WTC11 (cell line): ENCODE measurements at regions not wholly inside any gene's neighbourhood (a gene's known extent, or its start where the extent isn't known, plus 50 kb on each side); places are given as distances from the start of the nearest gene placed in this dataset.

Experiments
- ATAC-seq: fragments of 200-7000 bp; cut with Tn5 transposase; 2 replicates; pipeline ENCODE4 v1.10.0; 2021; ENCODE audit warnings: mild to moderate bottlenecking, moderate library complexity
- CTCF ChIA-PET: fragments of 300-600 bp; sonication (Branson Sonifier 250); formaldehyde crosslinking; loops from one replicate; lab custom pipeline; 2021; ENCODE audit warnings: antibody characterized with exemption; lab: Charles Lee
- POLR2A ChIA-PET: fragments of 350-600 bp; sonication (Branson Sonifier 250); formaldehyde crosslinking; loops from one replicate; lab custom pipeline; 2021; ENCODE audit warnings: antibody characterized with exemption; lab: Charles Lee
- DNase-seq: peaks from one replicate; pipeline ENCODE4 v3.0.0; 2021; ENCODE audit warnings: low spot score
- H3K27ac Mint-ChIP-seq: 2 replicates; pipeline ENCODE4 v1.8.0; 2021; ENCODE audit warnings: mixed read lengths
- H3K27me3 Mint-ChIP-seq: 2 replicates; pipeline ENCODE4 v1.8.0; 2021; ENCODE audit warnings: low read depth, mild to moderate bottlenecking, moderate library complexity, mixed read lengths
- H3K36me3 Mint-ChIP-seq: 2 replicates; pipeline ENCODE4 v1.8.0; 2021; ENCODE audit warnings: mixed read lengths
- H3K4me1 Mint-ChIP-seq: 2 replicates; pipeline ENCODE4 v1.8.0; 2022; ENCODE audit warnings: mixed read lengths
- H3K4me3 Mint-ChIP-seq: 2 replicates; pipeline ENCODE4 v1.8.0; 2021; ENCODE audit warnings: mild to moderate bottlenecking, moderate library complexity, mixed read lengths
- H3K9me3 Mint-ChIP-seq: 2 replicates; pipeline ENCODE4 v1.8.0; 2021; ENCODE audit warnings: mixed read lengths
- ATF1 ChIP-seq: sonication (generic); formaldehyde crosslinking; IDR thresholded peaks from 2 replicates; pipeline ENCODE4 v1.8.1; 2023; ENCODE audit warnings: mild to moderate bottlenecking, moderate library complexity, missing genetic modification reagents
- CREM ChIP-seq: sonication (generic); formaldehyde crosslinking; IDR thresholded peaks from 2 replicates; pipeline ENCODE4 v1.8.1; 2022; ENCODE audit warnings: mild to moderate bottlenecking, missing genetic modification reagents, moderate library complexity
- E2F4 ChIP-seq: sonication (generic); formaldehyde crosslinking; IDR thresholded peaks from 2 replicates; pipeline ENCODE4 v1.8.1; 2022; ENCODE audit warnings: low read depth, mild to moderate bottlenecking, moderate library complexity, missing genetic modification reagents, borderline replicate concordance
- EMX1 ChIP-seq: fragments of 250-450 bp; sonication (Bioruptor Pico); IDR thresholded peaks from 2 replicates; pipeline ENCODE4 v1.8.0; 2021; ENCODE audit warnings: mild to moderate bottlenecking
- FOXP1 ChIP-seq: sonication (generic); formaldehyde crosslinking; IDR thresholded peaks from 2 replicates; pipeline ENCODE4 v1.8.0; 2022; ENCODE audit warnings: missing genetic modification reagents, mild to moderate bottlenecking, moderate library complexity, borderline replicate concordance
- GTF2I ChIP-seq: fragments of 250-450 bp; sonication (Bioruptor Pico); conservative IDR thresholded peaks from 2 replicates; pipeline ENCODE4 v1.4.0; 2021; ENCODE audit warnings: mild to moderate bottlenecking
- JAZF1 ChIP-seq: fragments of 250-450 bp; sonication (Bioruptor Pico); IDR thresholded peaks from 2 replicates; pipeline ENCODE4 v1.9.0; 2021; ENCODE audit warnings: moderate library complexity, mild to moderate bottlenecking, inconsistent platforms
- SMAD3 ChIP-seq: sonication (generic); formaldehyde crosslinking; IDR thresholded peaks from 2 replicates; pipeline ENCODE4 v1.8.0; 2022; ENCODE audit warnings: missing genetic modification reagents, mild to moderate bottlenecking, borderline replicate concordance
- SMAD4 ChIP-seq: sonication (generic); formaldehyde crosslinking; IDR thresholded peaks from 2 replicates; pipeline ENCODE4 v1.8.0; 2022; ENCODE audit warnings: mild to moderate bottlenecking, missing genetic modification reagents
- SOX15 ChIP-seq: fragments of 250-450 bp; sonication (Bioruptor Pico); IDR thresholded peaks from 2 replicates; pipeline ENCODE4 v1.9.0; 2021; ENCODE audit warnings: mild to moderate bottlenecking
- TCF7 ChIP-seq: sonication (generic); formaldehyde crosslinking; IDR thresholded peaks from 2 replicates; pipeline ENCODE4 v1.8.0; 2022; ENCODE audit warnings: mild to moderate bottlenecking, low read depth, missing genetic modification reagents, moderate library complexity
- ZBTB43 ChIP-seq: sonication (generic); formaldehyde crosslinking; IDR thresholded peaks from 2 replicates; pipeline ENCODE4 v1.8.1; 2023; ENCODE audit warnings: mild to moderate bottlenecking, missing genetic modification reagents
- ZMAT4 ChIP-seq: fragments of 250-450 bp; sonication (Bioruptor Pico); IDR thresholded peaks from 2 replicates; pipeline ENCODE4 v1.9.0; 2021; ENCODE audit warnings: mild to moderate bottlenecking
- ZNF138 ChIP-seq: sonication (generic); formaldehyde crosslinking; conservative IDR thresholded peaks from 2 replicates; pipeline ENCODE4 v1.8.1; 2022; ENCODE audit warnings: mild to moderate bottlenecking, moderate library complexity, missing genetic modification reagents
- ZNF219 ChIP-seq: sonication (generic); formaldehyde crosslinking; IDR thresholded peaks from 2 replicates; pipeline ENCODE4 v1.8.0; 2023; ENCODE audit warnings: missing genetic modification reagents, mild to moderate bottlenecking, borderline replicate concordance
- ZNF232 ChIP-seq: sonication (generic); formaldehyde crosslinking; IDR thresholded peaks from 2 replicates; pipeline ENCODE4 v1.8.0; 2022; ENCODE audit warnings: mild to moderate bottlenecking, missing genetic modification reagents
- ZNF281 ChIP-seq: sonication (generic); formaldehyde crosslinking; IDR thresholded peaks from 2 replicates; pipeline ENCODE4 v1.8.0; 2023; ENCODE audit warnings: mild to moderate bottlenecking, missing genetic modification reagents
- ZNF317 ChIP-seq: sonication (generic); formaldehyde crosslinking; IDR thresholded peaks from 2 replicates; pipeline ENCODE4 v1.8.1; 2023; ENCODE audit warnings: low read depth, mild to moderate bottlenecking, moderate library complexity, missing genetic modification reagents, borderline replicate concordance
- ZNF416 ChIP-seq: fragments of 250-450 bp; sonication (Bioruptor Pico); IDR thresholded peaks from 2 replicates; pipeline ENCODE4 v1.9.0; 2021; ENCODE audit warnings: mild to moderate bottlenecking, inconsistent platforms
- ZNF532 ChIP-seq: fragments of 250-450 bp; sonication (Bioruptor Pico); IDR thresholded peaks from 2 replicates; pipeline ENCODE4 v1.9.0; 2021; ENCODE audit warnings: mild to moderate bottlenecking, borderline replicate concordance
- ZSCAN18 ChIP-seq: fragments of 250-450 bp; sonication (Bioruptor Pico); IDR thresholded peaks from 2 replicates; pipeline ENCODE4 v2.1.2; 2022; ENCODE audit warnings: mild to moderate bottlenecking, moderate library complexity

GRCh38 chr5:105812304-105812703, 1858.4 kb downstream of the EFNA5 start:
- H3K27ac Mint-ChIP-seq, result no peak overlapping the region
- peaks cover 18% of the 10 kb centered on the region for H3K4me1 Mint-ChIP-seq
- H3K9me3 Mint-ChIP-seq, result 0 out of 2 replicates have a peak, but pooled peaks cover 3% of the 10 kb centered on the region
- no peaks in the 10 kb centered on the region for H3K36me3 Mint-ChIP-seq
- H3K4me3 Mint-ChIP-seq, result no peak overlapping the region
- ATAC-seq, result no peak
- no peak for TF ChIP-seq ZNF219 (CRISPR knock-in tag)
- no peak for TF ChIP-seq TCF7
- TF ChIP-seq E2F4, result no peak
- no peak for TF ChIP-seq ZNF416 (CRISPR knock-in tag)
- no peak for TF ChIP-seq FOXP1 (CRISPR knock-in tag)
- no peak for TF ChIP-seq ZNF317 (CRISPR knock-in tag)
- no peak for TF ChIP-seq ZNF232 (CRISPR knock-in tag)
- no peak for TF ChIP-seq CREM
- TF ChIP-seq GTF2I, result no peak
- TF ChIP-seq ZSCAN18 (CRISPR knock-in tag), result no peak
- no peak for TF ChIP-seq ATF1
- no peak for TF ChIP-seq ZNF281 (CRISPR knock-in tag)
- TF ChIP-seq ZNF532 (CRISPR knock-in tag), result no peak
- no peak for TF ChIP-seq ZMAT4 (CRISPR knock-in tag)
- TF ChIP-seq ZNF138 (CRISPR knock-in tag), result no peak
- no peak for TF ChIP-seq SOX15 (CRISPR knock-in tag)
- TF ChIP-seq SMAD4 (CRISPR knock-in tag), result no peak
- no peak for DNase-seq
- H3K27me3 Mint-ChIP-seq, result no peaks in the 10 kb centered on the region
- ChIA-PET CTCF (no interaction called here), POLR2A (no interaction called here)

GRCh38 chr5:105807951-105808350, 1862.8 kb downstream of the EFNA5 start:
- H3K36me3 Mint-ChIP-seq, result peaks cover 17% of the 10 kb centered on the region
- H3K27ac Mint-ChIP-seq, result no peak overlapping the region
- H3K4me1 Mint-ChIP-seq, result peaks cover 18% of the 10 kb centered on the region
- H3K27me3 Mint-ChIP-seq, result no peaks in the 10 kb centered on the region
- ATAC-seq, result no peak
- peaks cover 21% of the 10 kb centered on the region for H3K9me3 Mint-ChIP-seq
- DNase-seq, result no peak
- ChIA-PET CTCF (no interaction called here), POLR2A (no interaction called here)
- H3K4me3 Mint-ChIP-seq, result no peak overlapping the region
- no peak for TF ChIP-seq SMAD3 (CRISPR knock-in tag)
- TF ChIP-seq EMX1 (CRISPR knock-in tag), result no peak
- TF ChIP-seq ZNF138 (CRISPR knock-in tag), result no peak
- TF ChIP-seq ZBTB43 (CRISPR knock-in tag), result no peak
- TF ChIP-seq ZNF219 (CRISPR knock-in tag), result no peak
- no peak for TF ChIP-seq JAZF1
